ENCODE measurements at regions not wholly inside any gene's neighbourhood (a gene's known extent, or its start where the extent isn't known, plus 50 kb on each side); places are given as distances from the start of the nearest gene placed in this dataset.
"Not testable (repeated sequence)": the region's sequence is repeated elsewhere in the genome, so short reads cannot be mapped to it uniquely, and the experiment has no call there.

- Mint-ChIP-seq H3K36me3 (ENCODE audit: low read depth) (no peaks in the 10 kb centered on the region), H3K27ac (no peak overlapping the region), H3K9me3 (no peaks in the 10 kb centered on the region), H3K27me3 (ENCODE audit: low read depth) (peaks cover 11% of the 10 kb centered on the region), H3K4me3 (no peak overlapping the region), H3K4me1 (ENCODE audit: low read depth) (peaks cover 3% of the 10 kb centered on the region)
Measured at GRCh38 chr9:87193925-87194868, 246.9 kb upstream of the GAS1 start.

GRCh38 chr9:87195306-87195705 lies 248.0 kb upstream of the GAS1 start:
- Mint-ChIP-seq H3K27me3 (ENCODE audit: low read depth) (peaks cover 11% of the 10 kb centered on the region), H3K4me1 (ENCODE audit: low read depth) (peaks cover 3% of the 10 kb centered on the region), H3K27ac (peak overlapping the region; percentile 32), H3K9me3 (no peaks in the 10 kb centered on the region), H3K36me3 (ENCODE audit: low read depth) (no peaks in the 10 kb centered on the region), H3K4me3 (no peak overlapping the region)

- Mint-ChIP-seq H3K27ac (no peak overlapping the region), H3K36me3 (ENCODE audit: low read depth) (no peaks in the 10 kb centered on the region), H3K9me3 (no peaks in the 10 kb centered on the region), H3K4me3 (no peak overlapping the region), H3K27me3 (ENCODE audit: low read depth) (peaks cover 11% of the 10 kb centered on the region), H3K4me1 (ENCODE audit: low read depth) (peaks cover 3% of the 10 kb centered on the region)
Measured at GRCh38 chr9:87197349-87198130, 250.2 kb upstream of the GAS1 start.

- H3K36me3 Mint-ChIP-seq (ENCODE audit: low read depth) = no peaks in the 10 kb centered on the region
- H3K27ac Mint-ChIP-seq = no peak overlapping the region
- no peak overlapping the region for H3K4me3 Mint-ChIP-seq
- H3K9me3 Mint-ChIP-seq = no peaks in the 10 kb centered on the region
- H3K4me1 Mint-ChIP-seq (ENCODE audit: low read depth) = peaks cover 3% of the 10 kb centered on the region
- H3K27me3 Mint-ChIP-seq (ENCODE audit: low read depth) = peaks cover 11% of the 10 kb centered on the region
Measured at GRCh38 chr9:87198716-87199115, 251.4 kb upstream of the GAS1 start.

- no peak overlapping the region for H3K4me3 Mint-ChIP-seq
- no peak overlapping the region for H3K27ac Mint-ChIP-seq
- H3K9me3 Mint-ChIP-seq = no peaks in the 10 kb centered on the region
- peaks cover 3% of the 10 kb centered on the region for H3K4me1 Mint-ChIP-seq (ENCODE audit: low read depth)
- no peaks in the 10 kb centered on the region for H3K36me3 Mint-ChIP-seq (ENCODE audit: low read depth)
- H3K27me3 Mint-ChIP-seq (ENCODE audit: low read depth) = peaks cover 11% of the 10 kb centered on the region
Measured at GRCh38 chr9:87199278-87199677, 252.0 kb upstream of the GAS1 start.

GRCh38 chr9:87199782-87200181 lies 252.5 kb upstream of the GAS1 start:
- H3K9me3 Mint-ChIP-seq = no peaks in the 10 kb centered on the region
- H3K27ac Mint-ChIP-seq = no peak overlapping the region
- H3K4me3 Mint-ChIP-seq = no peak overlapping the region
- H3K27me3 Mint-ChIP-seq (ENCODE audit: low read depth) = peaks cover 11% of the 10 kb centered on the region
- H3K36me3 Mint-ChIP-seq (ENCODE audit: low read depth) = no peaks in the 10 kb centered on the region
- peaks cover 3% of the 10 kb centered on the region for H3K4me1 Mint-ChIP-seq (ENCODE audit: low read depth)

GRCh38 chr9:87201351-87201751 lies 254.0 kb upstream of the GAS1 start:
- H3K4me3 Mint-ChIP-seq = no peak overlapping the region
- H3K27ac Mint-ChIP-seq = no peak overlapping the region
- peaks cover under 1% of the 10 kb centered on the region for H3K27me3 Mint-ChIP-seq (ENCODE audit: low read depth)
- peaks cover 1% of the 10 kb centered on the region for H3K4me1 Mint-ChIP-seq (ENCODE audit: low read depth)
- no peaks in the 10 kb centered on the region for H3K9me3 Mint-ChIP-seq
- H3K36me3 Mint-ChIP-seq (ENCODE audit: low read depth) = no peaks in the 10 kb centered on the region

GRCh38 chr9:87206064-87206661 lies 258.9 kb upstream of the GAS1 start:
- no peaks in the 10 kb centered on the region for H3K27me3 Mint-ChIP-seq (ENCODE audit: low read depth)
- no peaks in the 10 kb centered on the region for H3K9me3 Mint-ChIP-seq
- H3K36me3 Mint-ChIP-seq (ENCODE audit: low read depth) = no peaks in the 10 kb centered on the region
- H3K27ac Mint-ChIP-seq = no peak overlapping the region
- no peak overlapping the region for H3K4me3 Mint-ChIP-seq
- H3K4me1 Mint-ChIP-seq (ENCODE audit: low read depth) = no peaks in the 10 kb centered on the region

GRCh38 chr9:87210658-87211057 lies 263.4 kb upstream of the GAS1 start:
- not testable (repeated sequence) for H3K27ac Mint-ChIP-seq; H3K27me3 Mint-ChIP-seq (ENCODE audit: low read depth); H3K4me3 Mint-ChIP-seq; H3K36me3 Mint-ChIP-seq (ENCODE audit: low read depth); H3K4me1 Mint-ChIP-seq (ENCODE audit: low read depth); H3K9me3 Mint-ChIP-seq

- Mint-ChIP-seq H3K36me3 (ENCODE audit: low read depth) (no peaks in the 10 kb centered on the region), H3K27ac (no peak overlapping the region), H3K27me3 (ENCODE audit: low read depth) (no peaks in the 10 kb centered on the region), H3K9me3 (no peaks in the 10 kb centered on the region), H3K4me1 (ENCODE audit: low read depth) (no peaks in the 10 kb centered on the region), H3K4me3 (no peak overlapping the region)
Measured at GRCh38 chr9:87211669-87212068, 264.4 kb upstream of the GAS1 start.

GRCh38 chr9:87212605-87213021 lies 265.3 kb upstream of the GAS1 start:
- H3K27ac Mint-ChIP-seq = no peak overlapping the region
- no peaks in the 10 kb centered on the region for H3K9me3 Mint-ChIP-seq
- H3K36me3 Mint-ChIP-seq (ENCODE audit: low read depth) = no peaks in the 10 kb centered on the region
- H3K4me3 Mint-ChIP-seq = no peak overlapping the region
- H3K27me3 Mint-ChIP-seq (ENCODE audit: low read depth) = no peaks in the 10 kb centered on the region
- H3K4me1 Mint-ChIP-seq (ENCODE audit: low read depth) = no peaks in the 10 kb centered on the region

- Mint-ChIP-seq H3K36me3 (ENCODE audit: low read depth) (no peaks in the 10 kb centered on the region), H3K27ac (no peak overlapping the region), H3K4me1 (ENCODE audit: low read depth) (no peaks in the 10 kb centered on the region), H3K9me3 (no peaks in the 10 kb centered on the region), H3K4me3 (no peak overlapping the region), H3K27me3 (ENCODE audit: low read depth) (no peaks in the 10 kb centered on the region)
Measured at GRCh38 chr9:87213948-87214347, 266.6 kb upstream of the GAS1 start.

GRCh38 chr9:87214991-87215390 lies 267.7 kb upstream of the GAS1 start:
- Mint-ChIP-seq H3K27ac (no peak overlapping the region), H3K9me3 (no peaks in the 10 kb centered on the region), H3K4me3 (no peak overlapping the region), H3K27me3 (ENCODE audit: low read depth) (no peaks in the 10 kb centered on the region), H3K36me3 (ENCODE audit: low read depth) (no peaks in the 10 kb centered on the region), H3K4me1 (ENCODE audit: low read depth) (no peaks in the 10 kb centered on the region)

GRCh38 chr9:87216036-87216435 lies 268.7 kb upstream of the GAS1 start:
- Mint-ChIP-seq H3K9me3 (no peaks in the 10 kb centered on the region), H3K4me1 (ENCODE audit: low read depth) (no peaks in the 10 kb centered on the region), H3K36me3 (ENCODE audit: low read depth) (no peaks in the 10 kb centered on the region), H3K27me3 (ENCODE audit: low read depth) (no peaks in the 10 kb centered on the region), H3K4me3 (no peak overlapping the region), H3K27ac (no peak overlapping the region)
